ENCODE measurements at regions not wholly inside any gene's neighbourhood (a gene's known extent, or its start where the extent isn't known, plus 50 kb on each side); places are given as distances from the start of the nearest gene placed in this dataset.

GRCh38 chr1:87600854-87601253, 272.2 kb downstream of the LMO4 start:
- Histone ChIP-seq H3K4me1 (ENCODE audit: insufficient read depth, poor library complexity, severe bottlenecking) (no peaks in the 10 kb centered on the region), H3K9me3 (ENCODE audit: severe bottlenecking) (no peaks in the 10 kb centered on the region), H3K4me3 (ENCODE audit: severe bottlenecking) (no peak overlapping the region), H3K36me3 (ENCODE audit: low read depth) (no peaks in the 10 kb centered on the region), H3K27ac (ENCODE audit: poor library complexity, severe bottlenecking) (no peak overlapping the region), H3K27me3 (ENCODE audit: insufficient read depth, poor library complexity, severe bottlenecking) (no peaks in the 10 kb centered on the region)
- ATAC-seq (ENCODE audit: low read depth) = no peak
- DNase-seq (ENCODE audit: low spot score) = no peak
- TF ChIP-seq CTCF (IDR thresholded peaks at IDR 0.05; ENCODE audit: poor library complexity, severe bottlenecking) = no peak

- no peaks in the 10 kb centered on the region for H3K9me3 ChIP-seq (ENCODE audit: severe bottlenecking)
- no peak for TF ChIP-seq CTCF (IDR thresholded peaks at IDR 0.05; ENCODE audit: poor library complexity, severe bottlenecking)
- no peaks in the 10 kb centered on the region for H3K36me3 ChIP-seq (ENCODE audit: low read depth)
- no peak overlapping the region for H3K4me3 ChIP-seq (ENCODE audit: severe bottlenecking)
- no peak overlapping the region for H3K27ac ChIP-seq (ENCODE audit: poor library complexity, severe bottlenecking)
- no peaks in the 10 kb centered on the region for H3K4me1 ChIP-seq (ENCODE audit: insufficient read depth, poor library complexity, severe bottlenecking)
- H3K27me3 ChIP-seq (ENCODE audit: insufficient read depth, poor library complexity, severe bottlenecking) = no peaks in the 10 kb centered on the region
- DNase-seq (ENCODE audit: low spot score) (no peak), ATAC-seq (ENCODE audit: low read depth) (no peak)
Measured at GRCh38 chr1:87603626-87604025, 274.9 kb downstream of the LMO4 start.

GRCh38 chr1:87612956-87613355, 284.3 kb downstream of the LMO4 start:
- Histone ChIP-seq H3K4me1 (ENCODE audit: insufficient read depth, poor library complexity, severe bottlenecking) (no peaks in the 10 kb centered on the region), H3K9me3 (ENCODE audit: severe bottlenecking) (no peaks in the 10 kb centered on the region), H3K27me3 (ENCODE audit: insufficient read depth, poor library complexity, severe bottlenecking) (no peaks in the 10 kb centered on the region), H3K36me3 (ENCODE audit: low read depth) (no peaks in the 10 kb centered on the region), H3K27ac (ENCODE audit: poor library complexity, severe bottlenecking) (no peak overlapping the region), H3K4me3 (ENCODE audit: severe bottlenecking) (no peak overlapping the region)
- no peak for TF ChIP-seq CTCF (IDR thresholded peaks at IDR 0.05; ENCODE audit: poor library complexity, severe bottlenecking)
- no peak for ATAC-seq (ENCODE audit: low read depth)
- DNase-seq (ENCODE audit: low spot score) = no peak

- H3K36me3 ChIP-seq (ENCODE audit: low read depth) = no peaks in the 10 kb centered on the region
- TF ChIP-seq CTCF (IDR thresholded peaks at IDR 0.05; ENCODE audit: poor library complexity, severe bottlenecking) = no peak
Measured at GRCh38 chr1:87615491-87615890, 286.8 kb downstream of the LMO4 start.

GRCh38 chr1:87615901-87616300, 287.2 kb downstream of the LMO4 start:
- Histone ChIP-seq H3K9me3 (ENCODE audit: severe bottlenecking) (no peaks in the 10 kb centered on the region), H3K4me3 (ENCODE audit: severe bottlenecking) (no peak overlapping the region), H3K27ac (ENCODE audit: poor library complexity, severe bottlenecking) (no peak overlapping the region), H3K36me3 (ENCODE audit: low read depth) (no peaks in the 10 kb centered on the region), H3K27me3 (ENCODE audit: insufficient read depth, poor library complexity, severe bottlenecking) (no peaks in the 10 kb centered on the region), H3K4me1 (ENCODE audit: insufficient read depth, poor library complexity, severe bottlenecking) (no peaks in the 10 kb centered on the region)
- no peak for ATAC-seq (ENCODE audit: low read depth)
- no peak for TF ChIP-seq CTCF (IDR thresholded peaks at IDR 0.05; ENCODE audit: poor library complexity, severe bottlenecking)
- no peak for DNase-seq (ENCODE audit: low spot score)

More at GRCh38 chr1:87615491-87615890, 286.8 kb downstream of the LMO4 start:
- Histone ChIP-seq H3K27ac (ENCODE audit: poor library complexity, severe bottlenecking) (no peak overlapping the region), H3K4me1 (ENCODE audit: insufficient read depth, poor library complexity, severe bottlenecking) (no peaks in the 10 kb centered on the region), H3K9me3 (ENCODE audit: severe bottlenecking) (no peaks in the 10 kb centered on the region), H3K27me3 (ENCODE audit: insufficient read depth, poor library complexity, severe bottlenecking) (no peaks in the 10 kb centered on the region), H3K4me3 (ENCODE audit: severe bottlenecking) (no peak overlapping the region)
- no peak for DNase-seq (ENCODE audit: low spot score)
- no peak for ATAC-seq (ENCODE audit: low read depth)

All from RWPE2 (cell line).